Right forelimb (tissue), 1 donor: ENCODE measurements at regions not wholly inside any gene's neighbourhood (a gene's known extent, or its start where the extent isn't known, plus 50 kb on each side); places are given as distances from the start of the nearest gene placed in this dataset.

Experiments used
- DNase-seq: peaks from one replicate; pipeline ENCODE4 v3.0.0-alpha.2; 2018

DNA sequence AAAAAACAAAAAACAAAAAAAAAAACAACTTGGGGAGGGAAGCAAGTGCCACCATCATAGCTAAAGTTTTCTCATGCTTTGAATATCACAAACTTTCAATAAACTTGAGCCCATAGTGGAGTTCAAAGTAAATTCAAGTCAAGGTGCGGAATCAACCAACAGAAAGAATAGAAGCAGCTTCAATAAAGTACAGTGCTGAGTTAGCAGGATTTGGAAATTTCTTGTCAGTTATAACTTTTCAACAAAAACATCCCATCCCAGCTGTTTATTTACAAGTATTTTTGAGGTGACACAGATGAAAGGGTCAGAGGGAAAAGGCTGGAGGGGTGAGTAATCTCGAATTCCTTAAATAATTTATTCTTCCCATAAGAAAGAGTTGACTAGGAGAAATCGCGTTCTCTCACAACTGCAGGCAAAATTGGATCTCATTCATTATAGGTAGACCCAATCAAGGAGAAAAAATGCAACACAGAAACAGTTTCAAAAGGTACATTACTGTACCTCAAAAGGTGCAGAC lies 477.4 kb upstream of the RASGRP1 start:
- DNase-seq: no peak

DNA sequence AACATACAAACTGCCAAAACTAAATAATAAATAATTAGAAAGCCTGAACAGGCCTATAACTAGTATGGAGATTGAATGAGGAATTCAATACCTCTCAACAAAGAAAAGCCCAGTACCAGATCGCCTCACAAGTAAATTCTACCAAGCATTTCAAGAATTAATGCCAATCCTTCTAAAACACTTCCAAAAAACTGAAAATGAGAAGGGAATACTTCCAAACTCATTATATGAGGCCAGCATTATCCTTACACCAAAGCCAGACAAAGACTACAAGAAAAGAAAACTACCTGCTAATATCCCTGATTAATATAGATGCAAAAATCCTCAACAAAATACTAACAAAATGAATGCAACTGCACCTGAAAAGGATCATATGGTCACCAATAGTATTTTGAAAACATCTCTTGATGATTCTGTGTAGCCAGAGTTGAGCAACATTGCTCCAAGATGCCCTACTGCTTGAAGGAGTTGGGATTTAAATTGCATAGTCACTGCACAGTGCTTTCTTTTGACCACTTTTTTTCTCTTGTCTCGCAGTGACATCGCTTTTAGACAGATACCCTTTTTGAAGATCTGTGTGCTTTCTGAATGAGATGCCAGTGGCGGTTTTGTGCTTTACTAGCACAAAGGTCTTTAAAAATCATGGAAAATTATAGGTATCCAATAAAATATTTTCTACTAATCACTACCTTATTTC lies 487.2 kb upstream of the RASGRP1 start:
- DNase-seq: no peak

DNA sequence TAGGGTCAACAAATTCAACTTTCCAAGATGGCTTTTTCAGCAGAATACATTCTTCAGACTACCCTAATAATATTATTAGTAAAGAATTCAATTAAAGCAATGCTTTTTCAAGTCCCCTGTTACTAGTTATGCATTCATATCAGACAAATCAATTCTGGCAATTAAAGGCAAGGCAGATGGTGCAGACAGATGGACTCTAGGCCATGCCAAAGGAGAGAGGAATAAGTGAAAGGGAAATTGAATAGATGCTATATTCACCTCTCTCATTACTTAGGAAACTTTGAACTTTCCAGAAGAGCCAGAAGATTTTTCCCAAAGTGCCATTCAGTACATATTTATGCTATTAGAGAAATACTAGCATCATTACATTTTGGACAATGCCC lies 487.7 kb upstream of the RASGRP1 start:
- no peak for DNase-seq

DNA sequence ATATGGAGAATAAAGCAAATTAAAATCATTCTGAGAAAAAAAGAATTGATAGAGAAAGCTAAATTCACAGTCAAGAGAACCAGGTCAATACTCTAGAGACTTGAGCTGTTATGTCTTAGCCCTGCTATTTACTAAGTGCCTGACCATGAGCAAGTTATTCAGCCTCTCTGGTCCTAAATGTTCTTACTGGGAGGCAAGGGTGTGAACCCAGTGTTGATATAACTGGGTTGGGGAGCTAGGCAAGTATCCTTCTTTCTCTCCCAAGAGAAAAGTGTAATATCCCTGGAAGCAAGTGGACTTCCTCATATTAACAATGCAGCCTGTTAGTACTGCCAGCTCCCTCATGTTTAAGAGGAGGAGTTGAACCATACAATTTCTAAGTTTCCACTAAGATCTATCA lies 488.9 kb upstream of the RASGRP1 start:
- no peak for DNase-seq

DNA sequence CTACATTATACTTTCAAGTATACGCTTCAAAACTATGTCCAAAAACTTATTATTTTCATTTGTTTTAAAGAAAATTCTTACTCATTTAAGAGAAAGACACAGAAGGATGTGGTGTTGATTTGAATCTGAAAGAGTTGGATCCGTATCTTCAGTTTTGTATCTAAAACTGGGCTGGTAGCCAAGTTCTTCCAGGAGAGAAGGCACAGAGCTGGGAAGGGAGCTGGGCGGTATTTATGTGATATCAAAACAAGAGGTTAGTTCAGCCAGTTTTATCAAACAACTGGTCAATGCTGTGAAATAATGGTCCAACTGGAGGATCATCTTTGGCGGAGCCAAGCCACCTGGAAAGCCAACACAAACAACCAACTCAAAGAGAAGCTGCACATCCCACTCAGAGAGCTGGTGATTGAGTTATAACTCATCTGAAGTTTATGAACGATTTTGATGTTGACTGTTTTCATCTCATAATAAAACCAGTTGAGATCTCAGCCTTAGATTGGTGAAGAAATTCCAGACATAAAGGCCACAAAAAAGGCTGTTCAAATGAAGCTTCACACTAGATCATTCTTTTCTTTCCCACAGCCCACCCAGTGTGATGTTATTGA lies 489.6 kb upstream of the RASGRP1 start:
- DNase-seq: no peak

DNA sequence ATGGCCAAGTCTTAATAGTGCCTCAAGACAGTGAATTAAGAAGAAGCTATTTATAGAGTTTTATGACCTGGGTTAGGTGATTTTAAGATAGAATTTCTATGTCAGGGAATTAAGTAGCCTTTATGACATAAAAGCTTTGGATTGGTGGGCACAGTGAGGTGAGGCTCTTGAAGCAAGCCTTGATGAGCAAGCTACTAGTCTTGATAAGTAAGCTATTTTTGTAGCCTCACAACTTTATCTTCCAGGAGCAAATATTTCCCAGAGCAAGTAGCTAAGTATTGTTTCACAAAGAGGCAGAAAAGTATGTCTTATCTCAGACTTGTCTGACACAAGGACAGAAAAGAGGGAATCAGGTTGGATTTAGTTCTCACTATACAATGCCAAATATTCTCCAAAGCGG lies 491.7 kb upstream of the RASGRP1 start:
- DNase-seq: no peak

DNA sequence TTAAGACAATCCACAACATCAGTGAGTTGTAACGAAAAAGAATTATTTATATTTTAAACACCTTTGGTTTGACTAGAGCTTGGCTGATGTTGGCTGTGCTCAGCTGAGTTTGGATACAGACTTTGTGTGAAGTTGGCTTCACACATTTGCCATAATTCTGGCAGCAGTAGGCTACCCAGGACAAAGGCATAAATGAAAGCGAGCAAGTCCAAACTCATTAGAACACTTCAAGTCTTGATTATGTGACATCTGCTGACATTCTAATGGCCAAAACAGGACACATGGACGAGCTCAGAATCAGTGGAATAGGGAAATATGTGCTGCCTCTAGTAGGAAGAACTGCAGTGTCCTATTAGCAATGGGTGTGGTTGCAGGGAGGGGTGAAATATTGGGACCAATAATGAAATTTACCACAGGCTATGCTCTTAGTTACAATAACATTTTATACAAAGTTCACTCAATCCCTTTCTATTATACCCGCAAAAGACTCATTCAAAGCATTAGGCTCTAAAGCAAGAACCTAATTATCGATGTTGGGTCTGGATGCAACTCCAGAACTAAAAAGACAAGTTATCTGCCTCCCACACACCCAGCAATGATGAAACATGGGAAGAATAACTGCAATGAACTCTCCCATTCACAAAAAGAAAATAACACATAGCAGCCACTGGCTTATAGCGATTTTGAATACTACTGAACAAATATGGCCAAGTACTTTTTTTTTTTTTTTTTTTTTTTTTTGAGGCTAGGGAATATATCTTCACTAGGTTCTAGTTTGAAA lies 493.9 kb upstream of the RASGRP1 start:
- no peak for DNase-seq

DNA sequence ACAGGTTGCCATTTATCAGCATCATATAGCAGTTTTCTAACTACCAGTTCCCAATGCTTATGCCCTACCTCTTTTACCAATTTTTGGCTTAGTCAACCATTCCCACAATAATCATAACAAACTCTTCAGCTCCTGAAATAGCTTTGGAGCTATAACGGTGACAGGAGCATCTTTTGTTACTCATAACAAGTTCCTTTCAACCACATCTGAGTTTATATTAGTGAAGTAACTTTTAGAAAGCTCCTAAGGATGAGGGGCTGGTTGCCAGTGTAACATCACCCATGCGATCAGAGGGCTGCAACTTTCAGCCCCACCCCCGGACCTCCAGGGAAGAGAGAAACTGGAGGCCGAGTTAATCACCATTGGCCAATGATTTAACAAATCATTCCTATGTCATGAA lies 495.3 kb upstream of the RASGRP1 start:
- DNase-seq: no peak

DNA sequence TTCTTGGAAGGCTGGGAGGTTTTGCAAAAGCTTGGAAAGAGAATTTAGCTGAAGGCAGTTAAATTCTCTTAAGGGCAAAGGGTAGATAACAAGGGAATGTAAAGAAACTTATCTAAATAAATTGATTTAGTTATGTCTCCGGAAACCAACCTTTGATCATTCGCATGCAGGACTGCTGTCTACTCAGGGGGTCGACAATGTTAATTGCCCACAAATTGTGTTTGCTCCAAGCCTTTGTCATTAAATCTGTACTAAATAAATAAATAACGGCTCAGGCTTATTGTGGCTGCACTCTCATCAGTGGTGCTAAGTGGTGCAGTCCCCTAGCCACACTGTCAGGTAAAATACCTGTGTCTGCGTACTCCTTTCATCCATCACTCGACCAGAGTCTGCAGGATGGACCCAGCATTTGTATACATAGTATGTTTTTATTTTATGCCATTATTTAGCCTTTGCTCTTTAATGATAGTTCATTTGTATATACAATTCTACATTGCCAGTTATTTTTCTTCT lies 497.4 kb upstream of the RASGRP1 start:
- no peak for DNase-seq

DNA sequence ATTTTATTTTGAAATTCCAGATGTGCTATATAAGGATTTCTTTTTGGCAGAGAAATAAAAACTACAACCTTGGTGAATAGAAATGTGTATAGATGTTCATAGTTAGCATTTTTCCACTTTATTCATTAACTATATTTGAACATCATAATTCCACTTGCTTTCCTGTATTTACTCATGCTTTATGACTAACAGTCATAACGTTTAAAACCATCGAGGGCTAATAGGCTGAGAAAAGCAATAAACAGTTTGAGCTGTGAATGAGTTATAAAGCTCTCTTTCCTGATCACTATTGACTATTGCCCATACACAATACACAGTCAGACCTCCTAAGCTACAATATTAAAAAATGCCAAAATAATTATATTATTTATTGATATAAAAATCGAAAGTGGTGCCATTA lies 502.1 kb upstream of the RASGRP1 start:
- DNase-seq: no peak

DNA sequence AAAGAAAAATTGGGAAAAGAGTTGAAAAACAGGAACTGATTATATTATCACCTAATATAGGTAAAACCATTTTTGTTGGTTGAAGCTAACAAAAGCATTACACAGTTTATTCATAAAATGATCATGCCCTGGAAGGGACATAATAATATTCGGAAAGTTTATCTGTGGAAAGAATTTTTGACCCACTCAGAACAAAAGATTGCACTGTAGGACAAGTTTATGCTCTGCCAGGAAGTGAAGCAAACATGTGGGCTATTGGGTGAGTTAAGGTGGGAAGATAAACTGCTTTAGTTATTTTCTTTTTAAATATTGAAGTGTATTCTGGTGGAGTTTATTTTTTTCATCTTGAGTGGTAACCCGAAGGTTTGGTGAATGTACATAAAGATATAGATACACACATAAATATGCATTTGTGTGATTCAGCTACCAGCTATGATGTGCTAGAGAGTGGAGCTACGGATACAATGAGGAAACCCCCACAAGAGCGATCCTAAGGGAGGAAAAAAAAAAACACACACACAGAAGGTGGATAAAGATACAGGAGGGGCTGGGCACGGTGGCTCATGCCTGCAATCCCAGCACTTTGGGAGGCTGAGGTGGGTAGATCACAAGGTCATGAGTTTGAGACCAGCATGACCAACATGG lies 506.4 kb upstream of the THBS1 start:
- no peak for DNase-seq

DNA sequence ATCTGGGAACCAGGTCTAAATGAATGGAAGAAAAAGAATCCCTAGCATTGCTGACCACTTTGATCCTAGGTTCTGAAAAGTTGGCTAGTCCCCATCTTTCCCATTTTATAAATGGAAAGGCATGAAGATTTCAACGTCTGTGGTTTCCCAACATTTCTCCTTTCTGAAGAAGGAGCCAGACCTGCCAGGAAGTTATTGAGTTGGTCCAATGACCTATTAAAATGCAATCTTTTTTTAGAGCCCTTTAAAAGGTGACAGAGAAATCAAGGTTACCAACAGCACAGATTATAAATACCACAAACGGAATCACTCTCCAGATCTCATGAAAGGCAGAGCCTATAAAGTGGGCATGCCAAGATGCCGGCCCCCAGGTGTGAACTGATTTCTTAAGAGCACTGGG lies 505.6 kb upstream of the THBS1 start:
- no peak for DNase-seq

DNA sequence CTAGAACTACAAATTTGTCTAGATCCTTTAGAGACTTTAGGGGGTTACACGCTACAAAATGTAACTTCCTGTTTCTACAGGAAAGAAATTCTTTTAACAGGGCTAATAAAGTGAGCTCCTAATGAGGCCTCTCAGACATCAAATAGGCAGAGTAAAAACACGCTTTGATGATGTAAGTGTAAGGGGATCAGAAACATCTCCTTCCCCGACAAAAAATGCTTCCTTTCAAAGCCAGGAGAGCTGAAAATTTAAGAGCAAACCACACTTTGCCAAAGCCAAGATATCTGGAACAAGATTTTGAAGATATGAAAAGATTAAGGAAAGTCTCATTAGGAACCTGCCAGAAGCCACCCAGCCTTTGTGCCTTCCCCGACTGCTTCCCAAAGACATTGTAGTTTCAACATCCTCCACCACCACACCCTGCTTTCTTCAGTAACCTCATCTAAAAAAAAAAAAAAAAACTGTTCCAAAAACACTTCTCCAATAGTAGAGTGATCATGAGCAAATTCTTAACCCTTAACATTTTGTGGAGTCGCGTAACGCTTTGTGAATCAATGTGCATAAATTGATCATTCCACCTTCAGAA lies 505.0 kb upstream of the THBS1 start:
- DNase-seq: no peak

DNA sequence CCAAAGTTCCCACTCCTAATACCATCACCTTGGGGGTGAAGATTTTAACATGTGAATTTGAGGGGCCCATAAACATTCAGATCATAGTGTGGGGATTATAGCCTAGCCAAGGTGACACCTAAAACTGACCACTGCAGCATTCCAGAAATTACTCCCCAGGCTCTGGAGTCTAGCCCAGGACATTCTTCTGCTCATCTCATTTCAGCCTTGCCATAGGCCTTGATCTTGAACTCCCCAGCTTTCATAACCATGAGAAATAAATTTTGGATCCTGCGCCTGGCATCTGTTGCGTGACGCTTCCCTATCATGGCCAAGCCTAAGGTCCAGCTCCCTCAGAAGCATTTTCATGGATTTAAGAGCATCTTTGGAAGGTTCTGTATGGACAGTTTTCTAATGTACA lies 502.9 kb upstream of the THBS1 start:
- DNase-seq: no peak

DNA sequence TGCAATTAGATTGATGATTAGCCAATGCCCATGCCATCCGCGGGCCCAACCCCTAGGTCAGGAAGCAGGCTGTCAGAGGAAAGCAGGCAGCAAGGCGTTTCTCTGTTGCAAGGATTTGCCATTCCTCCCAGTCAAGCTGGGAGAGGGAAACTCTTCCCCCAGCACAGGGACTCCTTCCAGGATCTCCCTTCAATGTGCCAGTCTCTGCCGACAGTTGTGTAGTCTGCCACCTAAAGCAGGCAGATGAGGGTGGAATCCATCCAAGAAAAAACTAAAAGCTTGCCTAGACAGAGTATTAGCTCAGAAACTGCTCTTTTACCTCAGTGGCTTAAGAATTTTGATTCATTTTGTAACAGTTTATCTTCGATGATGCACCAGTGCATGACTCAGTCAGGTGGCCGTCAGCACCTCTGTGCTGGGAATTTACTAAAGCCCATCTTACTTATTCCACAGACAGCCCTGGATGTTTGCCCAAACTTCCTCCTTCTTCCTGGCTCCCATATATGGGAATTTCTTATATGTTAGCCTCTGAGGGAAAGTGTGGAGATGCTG lies 501.5 kb upstream of the THBS1 start:
- DNase-seq: no peak

DNA sequence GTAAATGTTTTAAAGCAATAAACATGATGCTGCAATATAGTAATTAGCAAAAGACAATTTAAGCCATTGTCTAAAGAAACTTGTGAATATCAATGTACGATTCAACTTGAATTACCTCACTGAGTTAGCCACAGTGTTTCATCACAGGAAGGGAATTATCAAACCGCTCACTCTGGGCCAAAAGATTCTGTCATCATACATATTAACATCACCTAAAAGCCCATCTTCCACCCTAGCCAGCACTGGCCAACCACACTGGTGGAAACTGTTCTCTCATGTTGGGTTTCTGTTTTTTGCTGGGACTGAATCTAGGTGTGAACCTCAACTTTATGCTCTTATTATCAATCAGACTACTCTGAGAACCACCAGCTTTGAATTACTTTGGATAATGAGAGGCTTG lies 497.7 kb upstream of the THBS1 start:
- no peak for DNase-seq

DNA sequence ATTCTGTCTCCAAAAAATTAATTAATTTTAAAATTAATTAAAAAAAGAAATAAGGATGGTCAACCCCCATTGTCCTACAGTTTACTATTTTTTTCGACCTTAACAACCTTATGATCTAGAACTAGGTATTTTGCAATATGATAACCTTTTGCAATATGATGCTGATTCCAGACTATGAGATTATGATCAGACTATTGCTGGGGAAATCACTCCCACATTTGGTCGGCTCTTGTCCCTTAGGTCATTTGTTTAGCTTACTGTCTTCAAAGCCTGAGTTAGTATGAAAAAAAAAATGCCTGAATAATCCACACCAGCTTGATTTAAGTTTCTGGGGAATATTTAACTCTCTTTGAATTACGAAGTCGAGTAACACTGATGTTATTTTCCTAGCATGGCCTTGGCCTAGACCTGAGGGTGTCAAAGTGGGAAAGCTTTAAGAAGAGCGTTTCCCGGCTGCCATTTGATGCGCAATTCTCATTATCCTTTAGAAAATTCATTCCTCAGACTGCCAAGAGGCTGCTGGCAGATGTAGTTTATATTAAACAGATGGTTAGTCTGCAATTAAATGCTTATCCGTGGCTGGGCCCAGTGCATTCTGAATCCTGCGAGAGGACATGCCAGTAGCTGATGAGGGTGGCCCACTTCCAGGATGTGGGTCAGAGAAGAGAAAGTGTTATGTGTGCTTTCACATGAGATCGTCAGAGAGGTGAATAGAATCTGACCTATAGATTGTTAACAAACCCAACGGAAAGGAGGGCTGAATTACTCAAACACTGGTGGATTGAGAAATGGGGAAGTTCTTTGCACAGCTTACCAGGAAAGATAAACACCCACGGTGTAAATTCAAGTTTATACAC lies 496.0 kb upstream of the THBS1 start:
- DNase-seq: peak; percentile 76

DNA sequence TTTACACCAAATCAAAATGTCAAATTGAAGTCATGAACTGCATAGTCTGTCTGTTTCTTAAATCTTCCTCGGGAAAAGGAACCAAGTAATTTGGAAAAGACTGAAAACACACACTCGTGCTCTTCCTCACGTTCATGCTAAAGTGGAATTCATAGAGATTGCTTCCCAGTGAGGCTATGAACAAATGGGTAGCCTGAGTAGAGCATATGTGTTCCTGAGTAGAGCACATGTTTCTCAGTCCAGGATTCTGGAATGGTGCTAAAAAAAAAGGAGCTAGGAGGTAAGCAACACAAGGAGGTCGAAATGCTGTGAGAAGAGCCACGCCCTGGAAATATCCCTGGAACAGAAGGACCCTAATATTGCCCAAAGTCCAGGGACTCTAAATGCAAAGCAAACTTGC lies 494.2 kb upstream of the THBS1 start:
- DNase-seq: no peak

DNA sequence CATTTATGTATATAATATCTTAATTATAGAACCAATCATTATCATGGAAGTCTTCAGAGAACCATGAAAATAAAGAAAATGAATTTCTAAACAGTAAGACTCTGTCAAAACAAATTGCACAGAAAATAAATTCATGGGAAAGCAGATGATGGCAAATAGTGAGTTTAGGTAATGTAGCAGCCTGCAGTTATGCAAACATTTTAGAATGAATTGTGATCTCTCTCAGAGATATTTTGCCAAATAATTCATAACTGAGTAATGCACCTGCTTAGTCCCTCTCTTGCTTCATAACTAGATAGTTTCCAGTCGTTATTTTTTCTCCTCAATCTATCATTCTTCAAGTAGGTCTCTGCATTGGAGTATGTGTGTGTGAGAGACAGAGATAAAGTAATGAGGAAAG lies 492.7 kb upstream of the THBS1 start:
- DNase-seq: no peak

DNA sequence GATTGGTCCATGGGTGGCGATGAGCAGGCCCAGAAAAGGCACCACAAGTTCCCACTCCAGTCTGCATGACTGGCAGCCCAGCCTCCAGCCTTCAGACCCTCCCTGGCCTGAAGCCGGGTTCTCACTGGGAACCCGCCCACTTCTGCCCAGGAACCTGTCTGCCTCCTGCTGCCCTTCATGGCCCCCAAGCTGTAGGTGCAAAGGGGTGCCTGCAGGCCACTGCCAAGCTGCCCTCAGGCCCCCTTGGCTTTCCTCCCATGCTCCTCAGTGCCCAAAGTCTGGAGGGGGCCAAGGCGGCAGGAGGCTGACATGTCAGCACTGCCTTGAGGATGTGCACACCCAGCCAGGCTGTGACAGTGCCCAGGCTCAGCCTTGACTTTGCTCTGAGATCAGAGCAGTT lies 488.5 kb upstream of the THBS1 start:
- no peak for DNase-seq

DNA sequence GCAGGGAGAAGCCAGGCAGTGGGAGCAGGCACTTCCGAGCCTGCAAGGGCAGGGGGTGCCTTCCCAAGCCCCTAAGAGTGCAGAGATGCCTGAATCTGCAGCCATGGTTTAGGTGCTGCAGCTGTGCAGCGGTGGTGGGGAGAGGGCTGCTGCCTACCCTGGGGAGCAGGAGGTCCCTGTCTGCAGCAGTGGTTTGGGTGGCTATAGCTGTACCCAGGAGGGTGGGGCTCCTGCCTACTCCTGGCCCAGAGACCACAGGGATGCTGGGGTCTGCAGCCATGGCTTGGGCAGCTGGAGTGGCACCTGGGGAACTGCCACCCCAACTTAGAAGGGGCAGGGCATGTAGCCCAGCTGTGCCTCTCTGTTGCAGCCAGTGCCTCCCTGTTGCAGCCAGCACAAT lies 488.1 kb upstream of the THBS1 start:
- no peak for DNase-seq

DNA sequence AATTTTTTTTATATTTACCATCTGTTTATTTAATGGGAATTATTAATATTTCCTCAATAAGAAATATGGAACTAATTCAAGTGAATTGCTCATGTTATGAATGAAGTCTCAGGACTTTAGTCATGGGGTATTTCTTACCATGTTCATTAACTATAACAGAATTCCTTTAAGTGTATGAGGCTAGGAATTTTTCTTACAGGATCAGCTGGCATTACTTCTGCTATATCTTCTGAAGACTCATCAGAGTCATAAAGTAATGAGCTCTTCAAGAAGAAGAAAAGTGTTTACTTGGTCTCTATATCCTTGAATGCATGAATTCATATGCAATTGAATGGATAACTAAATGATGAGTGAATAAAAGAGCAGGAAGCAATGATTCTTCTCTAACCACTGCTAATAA lies 486.8 kb upstream of the THBS1 start:
- no peak for DNase-seq
